K562 (cell line): ENCODE measurements at regions not wholly inside any gene's neighbourhood (a gene's known extent, or its start where the extent isn't known, plus 50 kb on each side); places are given as distances from the start of the nearest gene placed in this dataset.

Source experiments
- ATAC-seq: fragments of 200-7000 bp; cut with Tn5 transposase; 3 replicates; pipeline ENCODE4 v1.9.1; 2020; ENCODE audit warnings: moderate library complexity
- BruUV-seq: library from RNA; stranded (reverse); fragments of 400-500 nt; replicated peaks from 2 replicates; lab custom pipeline; 2021; lab: Mats Ljungman, UMichigan
- CTCF ChIA-PET: fragments of 300-600 bp; formaldehyde crosslinking; extraction: SDS; loops from one replicate; lab custom pipeline; 2021; ENCODE audit warnings: low intra/inter-chr PET ratio; lab: Yijun Ruan, JAX
- POLR2A ChIA-PET: fragments of 300-600, 350-650 bp; sonication (Branson Sonifier 250); formaldehyde crosslinking; extraction: SDS; loops from one replicate; lab custom pipeline; 2021; ENCODE audit warnings: antibody characterized with exemption, inconsistent platforms; lab: Yijun Ruan, JAX
- DNase-seq, 4 experiments: peaks; one replicate each; pipeline versions ENCODE4 v3.0.0 to v3.0.0-alpha.2; 2011 to 2018; ENCODE audit warnings: low spot score in 3 of 4, mixed read lengths in 3 of 4; ENCODE audit errors: extremely low read depth in 1 of 4
- FAIRE-seq: peaks from 2 replicates; lab custom pipeline; 2011; peaks lifted over from hg19 to GRCh38; lab: Jason Lieb, UNC
- H2AFZ ChIP-seq: 2 replicates; pipeline ENCODE4 v1.6.0; 2011; ENCODE audit warnings: low read depth, low read length, control low read depth, inconsistent platforms
- H3K27ac ChIP-seq: fragments of 200-600 bp; 3 replicates; pipeline ENCODE4 v1.8.0; 2011; ENCODE audit warnings: low read depth, mild to moderate bottlenecking, control low read depth, inconsistent platforms, low read length, moderate library complexity, mixed read lengths; ENCODE audit errors: extremely low read depth
- H3K27me3 ChIP-seq, 2 experiments: fragments of 300-600 bp in 1 of 2; 2 replicates in 1 of 2; 3 replicates in 1 of 2; pipeline versions ENCODE4 v1.6.0 to v1.8.0; 2011; ENCODE audit warnings: inconsistent platforms in 2 of 2, low read length in 2 of 2, mild to moderate bottlenecking in 1 of 2, mixed read lengths in 1 of 2, moderate library complexity in 1 of 2; ENCODE audit not compliant: control insufficient read depth in 2 of 2, insufficient read depth in 2 of 2
- H3K36me3 ChIP-seq: fragments of 300-600 bp; 3 replicates; pipeline ENCODE4 v1.8.0; 2011; ENCODE audit warnings: mild to moderate bottlenecking, low read length, inconsistent platforms; ENCODE audit not compliant: control insufficient read depth, insufficient read depth
- H3K4me1 ChIP-seq, 2 experiments: fragments of 200-600 bp in 1 of 2; replicated peaks in 1 of 2; 2 replicates in 1 of 2; 3 replicates in 1 of 2; pipeline versions ENCODE4 v1.5.1 to v1.8.0; 2011; ENCODE audit warnings: inconsistent platforms in 2 of 2, low read length in 2 of 2, mild to moderate bottlenecking in 1 of 2, mixed read lengths in 1 of 2, moderate library complexity in 1 of 2; ENCODE audit not compliant: control insufficient read depth in 2 of 2, insufficient read depth in 2 of 2
- H3K4me2 ChIP-seq: 2 replicates; pipeline ENCODE4 v1.6.1; 2011; ENCODE audit warnings: low read length, control low read depth, inconsistent platforms, mixed read lengths; ENCODE audit not compliant: insufficient read depth
- H3K4me3 ChIP-seq: fragments of 200-600 bp; sonication (generic), shearing (Covaris generic); 2 replicates; pipeline ENCODE4 v1.5.1; 2016; ENCODE audit warnings: control low read depth, inconsistent platforms
- H3K79me2 ChIP-seq: fragments of 200-600 bp; 3 replicates; pipeline ENCODE4 v1.8.0; 2011; ENCODE audit warnings: low read length, inconsistent platforms; ENCODE audit not compliant: control insufficient read depth, insufficient read depth
- H3K9ac ChIP-seq, 2 experiments: 2 replicates each; pipeline versions ENCODE4 v1.6.0 to v1.6.1; 2011; ENCODE audit warnings: low read depth in 2 of 2, low read length in 2 of 2, control low read depth in 1 of 2, inconsistent platforms in 1 of 2, mild to moderate bottlenecking in 1 of 2, mixed read lengths in 1 of 2; ENCODE audit not compliant: insufficient read depth in 1 of 2
- H3K9me1 ChIP-seq: one replicate; pipeline ENCODE4 v1.6.0; 2011; ENCODE audit warnings: inconsistent platforms, mild to moderate bottlenecking, low read length, moderate library complexity; ENCODE audit not compliant: control insufficient read depth, insufficient read depth
- H3K9me3 ChIP-seq: replicated peaks from 2 replicates; pipeline ENCODE4 v1.5.1; 2011; ENCODE audit warnings: low read depth, low read length, inconsistent platforms; ENCODE audit not compliant: control insufficient read depth, insufficient read depth
- H4K20me1 ChIP-seq: replicated peaks from 2 replicates; pipeline ENCODE4 v1.6.1; 2011; ENCODE audit warnings: low read length, inconsistent platforms, mixed read lengths; ENCODE audit not compliant: control insufficient read depth, insufficient read depth
- ARID2 ChIP-seq: fragments of 450-650 bp; IDR thresholded peaks from 2 replicates; pipeline ENCODE4 v1.6.1; 2017; ENCODE audit warnings: antibody characterized with exemption, mild to moderate bottlenecking
- ATF3 ChIP-seq, 2 experiments: fragments of 450-650 bp in 1 of 2; sonication (generic) in 1 of 2; formaldehyde crosslinking in 1 of 2; IDR thresholded peaks in 1 of 2; conservative IDR thresholded peaks in 1 of 2; 2 replicates each; pipeline versions ENCODE4 v1.6.1 to v1.8.1; 2016 to 2023; ENCODE audit warnings: mild to moderate bottlenecking in 2 of 2, moderate library complexity in 2 of 2, inconsistent platforms in 1 of 2, missing genetic modification reagents in 1 of 2
- ELF2 ChIP-seq: fragments of 250-450 bp; sonication (Bioruptor Pico); IDR thresholded peaks from 2 replicates; pipeline ENCODE4 v1.5.0; 2021; ENCODE audit warnings: mild to moderate bottlenecking
- ETV5 ChIP-seq: sonication (generic); formaldehyde crosslinking; IDR thresholded peaks from 2 replicates; pipeline ENCODE4 v1.4.0; 2020; ENCODE audit warnings: low read depth, mild to moderate bottlenecking, missing genetic modification reagents
- GATA2 ChIP-seq: sonication (generic); formaldehyde crosslinking; IDR thresholded peaks from 2 replicates; pipeline ENCODE4 v1.4.0; 2020; ENCODE audit warnings: mild to moderate bottlenecking, missing genetic modification reagents
- MEIS2 ChIP-seq: fragments of 450-650 bp; IDR thresholded peaks from 2 replicates; pipeline ENCODE4 v1.6.1; 2014; ENCODE audit warnings: mild to moderate bottlenecking; ENCODE audit not compliant: partially characterized antibody
- MNT ChIP-seq, 2 experiments: fragments of 450-650 bp; conservative IDR thresholded peaks; 2 replicates each; pipeline ENCODE4 v1.6.1; 2017; ENCODE audit warnings: mild to moderate bottlenecking in 2 of 2, moderate library complexity in 2 of 2
- MTA2 ChIP-seq: fragments of 450-650 bp; IDR thresholded peaks from 2 replicates; pipeline ENCODE4 v1.6.1; 2016; ENCODE audit warnings: low read depth
- MYBL2 ChIP-seq, 2 experiments: fragments of 450-650 bp in 1 of 2; sonication (generic) in 1 of 2; formaldehyde crosslinking in 1 of 2; IDR thresholded peaks; 2 replicates each; pipeline versions ENCODE4 v1.6.1 to v1.8.1; 2017 to 2022; ENCODE audit warnings: borderline replicate concordance in 1 of 2, inconsistent platforms in 1 of 2, low read depth in 1 of 2, mild to moderate bottlenecking in 1 of 2, missing genetic modification reagents in 1 of 2, moderate library complexity in 1 of 2
- NR3C1 ChIP-seq: sonication (generic); formaldehyde crosslinking; IDR thresholded peaks from 2 replicates; pipeline ENCODE4 v1.8.1; 2022; ENCODE audit warnings: missing genetic modification reagents
- POLR2AphosphoS5 ChIP-seq: IDR thresholded peaks from 2 replicates; pipeline ENCODE4 v1.6.1; 2011; ENCODE audit warnings: mild to moderate bottlenecking, low read depth, low read length, moderate library complexity; ENCODE audit not compliant: control insufficient read depth, insufficient read depth
- SRSF1 ChIP-seq: fragments of 200-400 bp; formaldehyde crosslinking; IDR thresholded peaks from 2 replicates; pipeline ENCODE4 v1.6.1; 2017; ENCODE audit warnings: mild to moderate bottlenecking, low read depth, low read length, moderate library complexity
- TEAD4 ChIP-seq, 2 experiments: sonication (generic) in 1 of 2; formaldehyde crosslinking in 1 of 2; IDR thresholded peaks; 2 replicates each; pipeline versions ENCODE4 v1.6.1 to v1.8.0; 2012 to 2022; ENCODE audit warnings: borderline replicate concordance in 1 of 2, inconsistent platforms in 1 of 2, low read length in 1 of 2, mild to moderate bottlenecking in 1 of 2, missing genetic modification reagents in 1 of 2
- TGIF2 ChIP-seq: sonication (generic); formaldehyde crosslinking; IDR thresholded peaks from 2 replicates; pipeline ENCODE4 v1.8.1; 2022; ENCODE audit warnings: mild to moderate bottlenecking, missing genetic modification reagents, moderate library complexity
- TRIM24 ChIP-seq, 2 experiments: fragments of 450-650 bp; IDR thresholded peaks; 2 replicates each; pipeline ENCODE4 v1.6.1; 2016
- ZC3H8 ChIP-seq: fragments of 450-650 bp; IDR thresholded peaks from 2 replicates; pipeline ENCODE4 v1.6.1; 2017
- ZFX ChIP-seq: sonication (generic); formaldehyde crosslinking; IDR thresholded peaks from 2 replicates; pipeline ENCODE4 v1.8.0; 2022; ENCODE audit warnings: mild to moderate bottlenecking, missing genetic modification reagents, moderate library complexity
- ZNF239 ChIP-seq: fragments of 250-450 bp; sonication (Bioruptor Pico); IDR thresholded peaks from 2 replicates; pipeline ENCODE4 v1.4.0; 2020; ENCODE audit warnings: mild to moderate bottlenecking
- ZNF511 ChIP-seq: sonication (generic); formaldehyde crosslinking; IDR thresholded peaks from 2 replicates; pipeline ENCODE4 v1.8.0; 2022; ENCODE audit warnings: mild to moderate bottlenecking, missing genetic modification reagents
- ZZZ3 ChIP-seq: fragments of 450-650 bp; IDR thresholded peaks from 2 replicates; pipeline ENCODE4 v1.6.1; 2016; ENCODE audit warnings: antibody characterized with exemption, mild to moderate bottlenecking, moderate library complexity
- WGBS: fragments of 100-300 bp; shearing (Covaris generic); methylation state at CpG from one replicate; pipeline ENCODE4 v1.1.6; 2016; ENCODE audit warnings: low coverage, mixed read lengths; ENCODE audit not compliant: insufficient coverage; ENCODE audit errors: missing lambda C conversion rate; 5-methylcytosine and 5-hydroxymethylcytosine counted together
- in situ Hi-C: fragments of 300-500 bp; cut with MboI; formaldehyde crosslinking; loops from 4 replicates; pipeline ENCODE4 v1.15.0; 2018; ENCODE audit warnings: inconsistent platforms, mixed read lengths
- intact Hi-C: fragments of 100-400 bp; cut with micrococcal nuclease; formaldehyde crosslinking; loops from 2 replicates; pipeline ENCODE4 v1.14.2; 2022

GRCh38 chr5:87184605-87185004, 83.1 kb upstream of the RASA1 start:
- intact Hi-C loops (no loop called here), in situ Hi-C loops (no loop called here)
- Histone ChIP-seq H3K9me1 (no peaks in the 10 kb centered on the region), H2AFZ (no peak overlapping the region), H3K4me3 (no peak overlapping the region), H3K9me3 (no peaks in the 10 kb centered on the region), H3K4me1 (no peaks in the 10 kb centered on the region), H3K27me3 (0 out of 5 replicates have a peak, but pooled peaks cover 0 to 4% of the 10 kb centered on the region in 2 experiments), H3K36me3 (no peaks in the 10 kb centered on the region), H3K79me2 (no peaks in the 10 kb centered on the region), H3K9ac (no peak overlapping the region), H4K20me1 (no peaks in the 10 kb centered on the region), H3K27ac (no peak overlapping the region), H3K4me2 (no peak overlapping the region)
- CTCF ChIA-PET, result no interaction called here
- DNase-seq (peak in 1 of 4 experiments; percentile 2), ATAC-seq (no peak), FAIRE-seq (no peak)
- POLR2A ChIA-PET, result no interaction called here
- WGBS, result 0% methylated on average over 5 of the region's 5 CpGs
- BruUV-seq, result no TSS peak
- no peak for TF ChIP-seq MYBL2 (IDR thresholded peaks at IDR 0.05; ENCODE audit: low read depth)
- no peak for TF ChIP-seq MYBL2 (CRISPR knock-in tag; IDR thresholded peaks at IDR 0.05; ENCODE audit: borderline replicate concordance)
- TF ChIP-seq TRIM24 (IDR thresholded peaks at IDR 0.05), result no peak
- TF ChIP-seq NR3C1 (CRISPR knock-in tag), result no peak
- no peak for TF ChIP-seq MNT (conservative IDR thresholded peaks at IDR 0.05)
- peak; percentile 29 for TF ChIP-seq MEIS2
- TF ChIP-seq SRSF1, result no peak
- TF ChIP-seq POLR2AphosphoS5, result no peak
- no peak for TF ChIP-seq ZFX
- no peak for TF ChIP-seq TGIF2 (CRISPR knock-in tag)
- TF ChIP-seq ETV5 (CRISPR knock-in tag), result no peak
- TF ChIP-seq TEAD4 (IDR thresholded peaks at IDR 0.05; ENCODE audit: low read length), result peak; percentile 57
- TF ChIP-seq TEAD4 (CRISPR knock-in tag; IDR thresholded peaks at IDR 0.05; ENCODE audit: borderline replicate concordance), result no peak
- no peak for TF ChIP-seq ELF2
- no peak for TF ChIP-seq ZZZ3
- TF ChIP-seq ATF3 (IDR thresholded peaks at IDR 0.05), result peak; percentile 33; the same call in 1 of the 2 replicates
- TF ChIP-seq ATF3 (CRISPR knock-in tag; conservative IDR thresholded peaks at IDR 0.05), result no peak
- TF ChIP-seq ZC3H8, result no peak
- TF ChIP-seq ZNF511, result no peak
- TF ChIP-seq ARID2, result no peak
- 0 out of 2 replicates have a peak, but pooled peaks have one; percentile 27 for TF ChIP-seq MTA2
- no peak for TF ChIP-seq ZNF239 (CRISPR knock-in tag)
- no peak for TF ChIP-seq GATA2 (CRISPR knock-in tag)
